Lower lobe of right lung (tissue), 2 donors: ENCODE measurements at regions not wholly inside any gene's neighbourhood (a gene's known extent, or its start where the extent isn't known, plus 50 kb on each side); places are given as distances from the start of the nearest gene placed in this dataset.

Experiments used
- ATAC-seq, 2 donors: fragments of 200-7000 bp; cut with Tn5 transposase; one replicate each; pipeline ENCODE4 v1.9.1; 2020 to 2022; ENCODE audit warnings: mild to moderate bottlenecking in 2 of 2, moderate library complexity in 2 of 2
- DNase-seq: peaks from one replicate; pipeline ENCODE4 v3.0.0-alpha.2; 2020
- H3K27ac ChIP-seq: fragments of 200-600 bp; one replicate; pipeline ENCODE4 v1.8.0; 2022
- H3K27me3 ChIP-seq: fragments of 200-600 bp; one replicate; pipeline ENCODE4 v1.8.0; 2022; ENCODE audit warnings: low read depth
- H3K36me3 ChIP-seq: fragments of 200-600 bp; one replicate; pipeline ENCODE4 v1.8.0; 2022; ENCODE audit warnings: mild to moderate bottlenecking
- H3K4me1 ChIP-seq: fragments of 200-600 bp; one replicate; pipeline ENCODE4 v1.8.0; 2022
- H3K4me3 ChIP-seq: fragments of 200-600 bp; one replicate; pipeline ENCODE4 v1.8.0; 2022; ENCODE audit warnings: mild to moderate bottlenecking
- H3K9me3 ChIP-seq: fragments of 200-600 bp; one replicate; pipeline ENCODE4 v1.8.0; 2022
- intact Hi-C: fragments of 100-400 bp; cut with DNase I; formaldehyde crosslinking; loops from one replicate; pipeline ENCODE4 v1.11.0; 2022
- TF ChIP-seq, protein P1 (sequence below): fragments of 200-600 bp; IDR thresholded peaks from one replicate; pipeline ENCODE4 v1.8.0; 2022; ENCODE audit warnings: antibody characterized with exemption, mild to moderate bottlenecking
- donor health status: DM: no; HTN: yes; CAD: no; lungs with severe emphysema.

- intact Hi-C loops: no loop called here
- Histone ChIP-seq H3K9me3 (peaks cover 11% of the 10 kb centered on the region), H3K4me3 (no peak overlapping the region), H3K27ac (no peak overlapping the region), H3K36me3 (no peaks in the 10 kb centered on the region), H3K27me3 (no peaks in the 10 kb centered on the region), H3K4me1 (no peaks in the 10 kb centered on the region)
- DNase-seq: no peak
- TF ChIP-seq, protein P1, sequence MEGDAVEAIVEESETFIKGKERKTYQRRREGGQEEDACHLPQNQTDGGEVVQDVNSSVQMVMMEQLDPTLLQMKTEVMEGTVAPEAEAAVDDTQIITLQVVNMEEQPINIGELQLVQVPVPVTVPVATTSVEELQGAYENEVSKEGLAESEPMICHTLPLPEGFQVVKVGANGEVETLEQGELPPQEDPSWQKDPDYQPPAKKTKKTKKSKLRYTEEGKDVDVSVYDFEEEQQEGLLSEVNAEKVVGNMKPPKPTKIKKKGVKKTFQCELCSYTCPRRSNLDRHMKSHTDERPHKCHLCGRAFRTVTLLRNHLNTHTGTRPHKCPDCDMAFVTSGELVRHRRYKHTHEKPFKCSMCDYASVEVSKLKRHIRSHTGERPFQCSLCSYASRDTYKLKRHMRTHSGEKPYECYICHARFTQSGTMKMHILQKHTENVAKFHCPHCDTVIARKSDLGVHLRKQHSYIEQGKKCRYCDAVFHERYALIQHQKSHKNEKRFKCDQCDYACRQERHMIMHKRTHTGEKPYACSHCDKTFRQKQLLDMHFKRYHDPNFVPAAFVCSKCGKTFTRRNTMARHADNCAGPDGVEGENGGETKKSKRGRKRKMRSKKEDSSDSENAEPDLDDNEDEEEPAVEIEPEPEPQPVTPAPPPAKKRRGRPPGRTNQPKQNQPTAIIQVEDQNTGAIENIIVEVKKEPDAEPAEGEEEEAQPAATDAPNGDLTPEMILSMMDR: no peak
- no peak for ATAC-seq
Observed at GRCh38 chr6:170000071-170000843, 248.8 kb downstream of the ERMARD start.

DNA sequence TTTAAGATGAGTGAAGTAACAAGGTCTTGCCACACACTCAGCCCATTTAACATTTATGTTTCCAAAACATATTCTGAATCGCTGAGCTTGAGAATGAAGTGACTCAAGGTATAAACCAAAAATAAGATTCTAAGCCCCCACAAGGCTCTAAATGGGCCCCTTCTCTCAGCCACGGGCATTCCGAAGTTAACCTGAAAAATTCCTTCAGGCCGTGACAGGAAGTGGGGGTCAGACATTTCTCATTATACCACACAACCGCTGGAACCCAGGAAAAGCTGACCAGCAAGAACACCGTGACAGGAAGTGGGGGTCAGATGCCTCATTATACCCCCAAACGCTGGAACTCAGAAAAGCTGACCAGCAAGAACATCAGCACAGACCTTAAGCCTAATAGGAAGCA is 247.9 kb downstream of the ERMARD start:
- H3K4me3 ChIP-seq: no peak overlapping the region
- ATAC-seq (no peak), DNase-seq (no peak)
- H3K27ac ChIP-seq: no peak overlapping the region
- no peaks in the 10 kb centered on the region for H3K27me3 ChIP-seq
- intact Hi-C loops: no loop called here
- TF ChIP-seq, protein P1: no peak
- H3K4me1 ChIP-seq: no peaks in the 10 kb centered on the region
- H3K36me3 ChIP-seq: no peaks in the 10 kb centered on the region
- H3K9me3 ChIP-seq: peaks cover 11% of the 10 kb centered on the region

DNA sequence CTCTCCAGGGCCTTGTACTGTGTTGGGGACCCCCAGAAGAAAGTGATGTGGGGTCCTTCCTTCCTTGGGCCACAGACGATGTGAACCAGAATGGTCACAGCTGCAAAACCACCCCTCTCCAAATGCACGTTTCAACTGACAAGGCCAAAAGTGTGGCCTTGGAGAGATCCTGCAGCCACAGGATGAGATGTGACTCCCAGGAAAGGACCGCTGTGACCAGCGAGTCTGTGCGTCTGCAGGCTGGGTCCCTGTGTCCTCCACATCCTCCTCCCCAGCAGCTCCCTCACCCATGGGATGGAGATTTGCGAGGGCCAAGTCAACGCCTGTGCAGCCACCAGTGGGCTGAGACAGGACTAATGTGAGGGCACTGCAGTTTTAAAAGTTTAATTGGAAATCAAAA is 247.0 kb downstream of the ERMARD start:
- no peaks in the 10 kb centered on the region for H3K36me3 ChIP-seq
- H3K4me1 ChIP-seq: no peaks in the 10 kb centered on the region
- TF ChIP-seq, protein P1: no peak
- ATAC-seq (no peak), DNase-seq (no peak)
- intact Hi-C loops: no loop called here
- H3K9me3 ChIP-seq: peaks cover 4% of the 10 kb centered on the region
- no peaks in the 10 kb centered on the region for H3K27me3 ChIP-seq
- no peak overlapping the region for H3K27ac ChIP-seq
- no peak overlapping the region for H3K4me3 ChIP-seq

- no peak for DNase-seq
- H3K36me3 ChIP-seq: no peaks in the 10 kb centered on the region
- peaks cover 4% of the 10 kb centered on the region for H3K9me3 ChIP-seq
- no peak overlapping the region for H3K27ac ChIP-seq
- intact Hi-C loops: no loop called here
- H3K27me3 ChIP-seq: peaks cover under 1% of the 10 kb centered on the region
- peaks cover 3% of the 10 kb centered on the region for H3K4me1 ChIP-seq
- TF ChIP-seq, protein P1: no peak
- peak in 1 of 2 donors; percentile 32 for ATAC-seq
- no peak overlapping the region for H3K4me3 ChIP-seq
Observed at GRCh38 chr6:169997930-169998218, 246.5 kb downstream of the ERMARD start.

GRCh38 chr6:169997187-169997929 is 245.9 kb downstream of the ERMARD start:
- Histone ChIP-seq H3K4me1 (peaks cover 8% of the 10 kb centered on the region), H3K27ac (no peak overlapping the region)

More at GRCh38 chr6:169997187-169997929, 245.9 kb downstream of the ERMARD start:
- no peak overlapping the region for H3K4me3 ChIP-seq
- no peaks in the 10 kb centered on the region for H3K36me3 ChIP-seq
- H3K9me3 ChIP-seq: peaks cover 4% of the 10 kb centered on the region
- TF ChIP-seq, protein P1: no peak
- DNase-seq (no peak), ATAC-seq (peak; percentile 7 to 14)
- peaks cover 5% of the 10 kb centered on the region for H3K27me3 ChIP-seq
- intact Hi-C loops: no loop called here
